WERI-Rb-1 (cell line): ENCODE measurements at regions not wholly inside any gene's neighbourhood (a gene's known extent, or its start where the extent isn't known, plus 50 kb on each side); places are given as distances from the start of the nearest gene placed in this dataset.
"Not testable (repeated sequence)": the region's sequence is repeated elsewhere in the genome, so short reads cannot be mapped to it uniquely, and the experiment has no call there.

Source experiments
- DNase-seq: peaks from one replicate; pipeline ENCODE4 v3.0.0-alpha.2; 2020
- H3K27ac ChIP-seq: fragments of 250-450 bp; sonication (Bioruptor Pico); 2 replicates; pipeline ENCODE4 v1.5.1; 2020; ENCODE audit warnings: mild to moderate bottlenecking, moderate library complexity
- H3K27me3 ChIP-seq: fragments of 250-450 bp; sonication (Bioruptor Pico); 2 replicates; pipeline ENCODE4 v1.5.1; 2021; ENCODE audit warnings: mild to moderate bottlenecking, low read depth, moderate library complexity; ENCODE audit not compliant: insufficient read depth, severe bottlenecking
- H3K36me3 ChIP-seq: fragments of 250-450 bp; sonication (Bioruptor Pico); 2 replicates; pipeline ENCODE4 v1.5.1; 2020; ENCODE audit warnings: mild to moderate bottlenecking, moderate library complexity
- H3K4me3 ChIP-seq: 2 replicates; pipeline ENCODE4 v1.5.1; 2011; ENCODE audit warnings: low read depth, mild to moderate bottlenecking, control low read depth, low read length
- H3K9me3 ChIP-seq: fragments of 250-450 bp; sonication (Bioruptor Pico); 2 replicates; pipeline ENCODE4 v1.5.1; 2021; ENCODE audit warnings: mild to moderate bottlenecking, moderate library complexity; ENCODE audit not compliant: severe bottlenecking
- TF ChIP-seq, protein P1 (sequence below): IDR thresholded peaks from 2 replicates; pipeline ENCODE4 v1.5.1; 2011; ENCODE audit warnings: low read depth, mild to moderate bottlenecking, control low read depth, inconsistent platforms, low read length

DNA sequence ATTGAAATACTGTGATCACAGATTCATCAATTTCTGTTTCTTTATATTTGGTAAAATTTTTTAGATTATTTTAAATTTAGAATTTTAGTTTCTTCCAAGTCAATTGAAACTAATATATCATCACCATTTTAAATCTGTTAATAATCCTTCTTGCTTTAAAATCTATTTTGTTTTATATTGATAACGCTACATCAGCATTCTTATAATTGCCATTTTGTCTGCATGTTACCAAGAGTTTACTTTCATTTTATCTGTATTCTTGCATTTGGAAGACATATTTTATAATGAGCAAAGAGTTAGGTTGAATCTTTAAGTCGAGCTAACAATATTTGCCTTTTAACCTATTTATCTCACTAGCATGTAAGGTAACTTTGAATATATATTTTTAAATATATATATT lies 890.6 kb downstream of the DNAJB9 start:
- Histone ChIP-seq H3K4me3 (no peak overlapping the region), H3K9me3 (no peaks in the 10 kb centered on the region), H3K36me3 (no peaks in the 10 kb centered on the region), H3K27ac (no peak overlapping the region), H3K27me3 (no peaks in the 10 kb centered on the region)
- no peak for DNase-seq
- TF ChIP-seq, protein P1, sequence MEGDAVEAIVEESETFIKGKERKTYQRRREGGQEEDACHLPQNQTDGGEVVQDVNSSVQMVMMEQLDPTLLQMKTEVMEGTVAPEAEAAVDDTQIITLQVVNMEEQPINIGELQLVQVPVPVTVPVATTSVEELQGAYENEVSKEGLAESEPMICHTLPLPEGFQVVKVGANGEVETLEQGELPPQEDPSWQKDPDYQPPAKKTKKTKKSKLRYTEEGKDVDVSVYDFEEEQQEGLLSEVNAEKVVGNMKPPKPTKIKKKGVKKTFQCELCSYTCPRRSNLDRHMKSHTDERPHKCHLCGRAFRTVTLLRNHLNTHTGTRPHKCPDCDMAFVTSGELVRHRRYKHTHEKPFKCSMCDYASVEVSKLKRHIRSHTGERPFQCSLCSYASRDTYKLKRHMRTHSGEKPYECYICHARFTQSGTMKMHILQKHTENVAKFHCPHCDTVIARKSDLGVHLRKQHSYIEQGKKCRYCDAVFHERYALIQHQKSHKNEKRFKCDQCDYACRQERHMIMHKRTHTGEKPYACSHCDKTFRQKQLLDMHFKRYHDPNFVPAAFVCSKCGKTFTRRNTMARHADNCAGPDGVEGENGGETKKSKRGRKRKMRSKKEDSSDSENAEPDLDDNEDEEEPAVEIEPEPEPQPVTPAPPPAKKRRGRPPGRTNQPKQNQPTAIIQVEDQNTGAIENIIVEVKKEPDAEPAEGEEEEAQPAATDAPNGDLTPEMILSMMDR: no peak

- H3K27ac ChIP-seq: no peak overlapping the region
- no peaks in the 10 kb centered on the region for H3K27me3 ChIP-seq
- no peaks in the 10 kb centered on the region for H3K9me3 ChIP-seq
- H3K36me3 ChIP-seq: no peaks in the 10 kb centered on the region
- no peak overlapping the region for H3K4me3 ChIP-seq
- TF ChIP-seq, protein P1: no peak
- DNase-seq: no peak
Observed at GRCh38 chr7:109462171-109462570, 892.5 kb downstream of the DNAJB9 start.

GRCh38 chr7:109467729-109468128 lies 898.1 kb downstream of the DNAJB9 start:
- H3K27ac ChIP-seq, H3K27me3 ChIP-seq, H3K9me3 ChIP-seq, H3K36me3 ChIP-seq, H3K4me3 ChIP-seq, DNase-seq: not testable (repeated sequence)

DNA sequence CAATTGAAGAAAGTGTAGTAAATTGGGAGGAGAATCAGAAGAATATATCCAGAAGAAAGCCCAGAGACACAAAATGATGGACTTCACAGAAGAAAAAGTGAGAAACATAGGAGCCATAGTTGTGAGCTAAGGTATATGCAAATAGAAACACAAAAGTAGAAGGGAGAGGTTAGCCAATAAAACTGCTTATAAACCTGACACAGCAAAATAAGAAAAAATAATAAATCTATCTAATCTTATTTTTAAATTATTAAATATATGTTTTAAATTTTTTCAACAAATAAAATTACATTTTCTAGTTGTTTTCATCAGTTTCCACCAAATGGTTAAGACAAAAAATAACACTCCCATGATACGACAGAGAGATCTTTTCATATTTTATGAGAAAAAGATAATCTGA lies 903.5 kb downstream of the DNAJB9 start:
- Histone ChIP-seq H3K9me3 (no peaks in the 10 kb centered on the region), H3K27me3 (no peaks in the 10 kb centered on the region), H3K36me3 (no peaks in the 10 kb centered on the region), H3K27ac (no peak overlapping the region), H3K4me3 (no peak overlapping the region)
- DNase-seq: no peak
- TF ChIP-seq, protein P1: no peak

GRCh38 chr7:109476409-109476808 lies 906.7 kb downstream of the DNAJB9 start:
- no peaks in the 10 kb centered on the region for H3K36me3 ChIP-seq
- H3K27ac ChIP-seq: no peak overlapping the region
- H3K27me3 ChIP-seq: no peaks in the 10 kb centered on the region
- H3K4me3 ChIP-seq: no peak overlapping the region
- H3K9me3 ChIP-seq: no peaks in the 10 kb centered on the region
- no peak for DNase-seq
- TF ChIP-seq, protein P1: no peak

GRCh38 chr7:109479388-109479787 lies 909.7 kb downstream of the DNAJB9 start:
- Histone ChIP-seq H3K27ac (no peak overlapping the region), H3K9me3 (no peaks in the 10 kb centered on the region), H3K36me3 (no peaks in the 10 kb centered on the region), H3K4me3 (no peak overlapping the region), H3K27me3 (no peaks in the 10 kb centered on the region)
- no peak for DNase-seq
- TF ChIP-seq, protein P1: no peak

DNA sequence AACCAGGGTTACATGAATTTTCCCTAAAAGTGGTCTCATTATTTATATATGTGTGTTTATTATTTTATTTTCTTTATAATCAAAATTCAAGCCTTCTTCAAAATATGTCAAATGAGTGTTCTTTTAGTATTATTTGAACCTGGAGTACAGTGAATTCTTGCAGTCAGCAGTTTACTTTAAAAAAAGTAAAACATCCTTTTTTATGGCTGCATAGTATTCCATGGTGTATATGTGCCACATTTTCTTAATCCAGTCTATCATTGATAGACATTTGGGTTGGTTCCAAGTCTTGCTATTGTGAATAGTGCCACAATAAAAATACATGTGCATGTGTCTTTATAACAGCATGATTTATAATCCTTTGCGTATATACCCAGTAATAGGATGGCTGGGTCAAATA lies 920.9 kb downstream of the DNAJB9 start:
- not testable (repeated sequence) for H3K4me3 ChIP-seq, H3K27ac ChIP-seq, H3K27me3 ChIP-seq, H3K9me3 ChIP-seq, H3K36me3 ChIP-seq, DNase-seq
